OCI-LY1 (cell line): ENCODE measurements at regions not wholly inside any gene's neighbourhood (a gene's known extent, or its start where the extent isn't known, plus 50 kb on each side); places are given as distances from the start of the nearest gene placed in this dataset.

ENCODE experiments used
- EZH2 ChIP-seq: fragments of 200-600 bp; sonication (generic), shearing (Covaris generic); IDR thresholded peaks from 2 replicates; pipeline ENCODE4 v1.8.0; 2017; ENCODE audit warnings: borderline replicate concordance, mixed run types, mild to moderate bottlenecking, antibody characterized with exemption, low read length, moderate library complexity, mixed read lengths
- TF ChIP-seq, protein P1 (sequence below): fragments of 200-600 bp; sonication (generic), shearing (Covaris generic); IDR thresholded peaks from 2 replicates; pipeline ENCODE4 v1.5.1; 2017; ENCODE audit warnings: mild to moderate bottlenecking, antibody characterized with exemption, low read length, moderate library complexity, mixed read lengths

DNA sequence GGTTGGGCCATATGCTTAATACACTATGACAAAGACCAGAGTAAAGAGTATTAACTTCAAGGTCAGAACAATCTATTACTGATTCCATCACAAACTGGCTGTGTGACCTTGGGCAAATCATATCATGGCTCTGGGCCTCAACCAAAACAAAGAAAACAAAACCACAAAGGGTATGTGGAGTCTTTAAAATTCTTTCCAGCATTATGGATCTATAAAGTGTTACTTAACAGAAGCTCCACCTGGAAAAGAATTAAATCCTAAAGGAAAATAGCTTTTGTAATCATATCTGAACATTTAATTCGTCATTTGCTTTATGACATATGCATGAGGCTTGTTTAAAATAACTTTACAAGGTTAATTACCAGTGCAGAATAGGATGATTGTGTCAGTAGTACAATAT lies 265.5 kb downstream of the SATB1 start:
- TF ChIP-seq, protein P1, sequence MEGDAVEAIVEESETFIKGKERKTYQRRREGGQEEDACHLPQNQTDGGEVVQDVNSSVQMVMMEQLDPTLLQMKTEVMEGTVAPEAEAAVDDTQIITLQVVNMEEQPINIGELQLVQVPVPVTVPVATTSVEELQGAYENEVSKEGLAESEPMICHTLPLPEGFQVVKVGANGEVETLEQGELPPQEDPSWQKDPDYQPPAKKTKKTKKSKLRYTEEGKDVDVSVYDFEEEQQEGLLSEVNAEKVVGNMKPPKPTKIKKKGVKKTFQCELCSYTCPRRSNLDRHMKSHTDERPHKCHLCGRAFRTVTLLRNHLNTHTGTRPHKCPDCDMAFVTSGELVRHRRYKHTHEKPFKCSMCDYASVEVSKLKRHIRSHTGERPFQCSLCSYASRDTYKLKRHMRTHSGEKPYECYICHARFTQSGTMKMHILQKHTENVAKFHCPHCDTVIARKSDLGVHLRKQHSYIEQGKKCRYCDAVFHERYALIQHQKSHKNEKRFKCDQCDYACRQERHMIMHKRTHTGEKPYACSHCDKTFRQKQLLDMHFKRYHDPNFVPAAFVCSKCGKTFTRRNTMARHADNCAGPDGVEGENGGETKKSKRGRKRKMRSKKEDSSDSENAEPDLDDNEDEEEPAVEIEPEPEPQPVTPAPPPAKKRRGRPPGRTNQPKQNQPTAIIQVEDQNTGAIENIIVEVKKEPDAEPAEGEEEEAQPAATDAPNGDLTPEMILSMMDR = no peak
- TF ChIP-seq EZH2 = no peak
